Left lung (tissue), 4 donors: ENCODE measurements at regions not wholly inside any gene's neighbourhood (a gene's known extent, or its start where the extent isn't known, plus 50 kb on each side); places are given as distances from the start of the nearest gene placed in this dataset.

Experiments
- ATAC-seq: fragments of 200-7000 bp; cut with Tn5 transposase; one replicate; pipeline ENCODE4 v1.9.1; 2020; ENCODE audit warnings: moderate library complexity
- DNase-seq, 4 donors: peaks; one replicate each; pipeline ENCODE4 v3.0.0-alpha.2; 2013 to 2020
- H3K27ac ChIP-seq, 2 donors: fragments of 200-600 bp; sonication (generic) in 1 of 2; one replicate each; pipeline versions ENCODE4 v1.5.0 to v1.8.0; 2020 to 2021
- H3K27me3 ChIP-seq, 2 donors: fragments of 200-600 bp; sonication (generic) in 1 of 2; one replicate each; pipeline versions ENCODE4 v1.5.0 to v1.8.0; 2020 to 2021
- H3K36me3 ChIP-seq, 2 donors: fragments of 200-600 bp; sonication (generic) in 1 of 2; one replicate each; pipeline versions ENCODE4 v1.5.0 to v1.8.0; 2020 to 2021
- H3K4me1 ChIP-seq, 2 donors: fragments of 200-600 bp; one replicate each; pipeline ENCODE4 v1.8.0; 2021
- H3K4me3 ChIP-seq, 2 donors: fragments of 200-600 bp; sonication (generic) in 1 of 2; one replicate each; pipeline versions ENCODE4 v1.5.0 to v1.8.0; 2020 to 2021; ENCODE audit warnings: mild to moderate bottlenecking in 1 of 2
- H3K9me3 ChIP-seq, 2 donors: fragments of 200-600 bp; sonication (generic) in 1 of 2; one replicate each; pipeline versions ENCODE4 v1.5.0 to v1.8.0; 2020 to 2021
- CTCF ChIP-seq, 2 donors: fragments of 200-600 bp; sonication (generic) in 1 of 2; IDR thresholded peaks; one replicate each; pipeline versions ENCODE4 v1.5.0 to v1.8.0; 2021; ENCODE audit warnings: antibody characterized with exemption in 2 of 2
- intact Hi-C, 2 donors: fragments of 100-400 bp; cut with DNase I; formaldehyde crosslinking; loops; one replicate each; pipeline versions ENCODE4 v1.11.2 to v1.14.2; 2022
- donor health status: DM: no; HTN: yes; CAD: no.
- donor health status: DM: no; HTN: no; CAD: no.

- no peaks in the 10 kb centered on the region for H3K36me3 ChIP-seq
- H3K27ac ChIP-seq: no peak overlapping the region
- no peaks in the 10 kb centered on the region for H3K4me1 ChIP-seq
- no peak for ATAC-seq
- no peak overlapping the region for H3K4me3 ChIP-seq
- no peak for DNase-seq
- H3K27me3 ChIP-seq: no peaks in the 10 kb centered on the region
- TF ChIP-seq CTCF (IDR thresholded peaks at IDR 0.05): no peak
- H3K9me3 ChIP-seq: no peaks in the 10 kb centered on the region
- intact Hi-C loops: no loop called here
Measured at GRCh38 chr16:81174644-81175324, 63.7 kb upstream of the BCO1 start.

GRCh38 chr16:81172769-81173658 lies 65.5 kb upstream of the BCO1 start:
- TF ChIP-seq CTCF (IDR thresholded peaks at IDR 0.05): no peak
- Histone ChIP-seq H3K36me3 (no peaks in the 10 kb centered on the region), H3K9me3 (no peaks in the 10 kb centered on the region), H3K27ac (no peak overlapping the region), H3K27me3 (no peaks in the 10 kb centered on the region), H3K4me1 (no peaks in the 10 kb centered on the region), H3K4me3 (no peak overlapping the region)
- DNase-seq (no peak), ATAC-seq (no peak)
- intact Hi-C loops: no loop called here

- no peaks in the 10 kb centered on the region for H3K27me3 ChIP-seq
- intact Hi-C loops: no loop called here
- H3K9me3 ChIP-seq: no peaks in the 10 kb centered on the region
- no peaks in the 10 kb centered on the region for H3K4me1 ChIP-seq
- H3K36me3 ChIP-seq: no peaks in the 10 kb centered on the region
- no peak overlapping the region for H3K4me3 ChIP-seq
- peak in 1 of 4 donors; percentile 15 for DNase-seq
- TF ChIP-seq CTCF (IDR thresholded peaks at IDR 0.05): no peak
- H3K27ac ChIP-seq: no peak overlapping the region
- no peak for ATAC-seq
Measured at GRCh38 chr16:81170824-81171223, 67.7 kb upstream of the BCO1 start.

- no peak for DNase-seq
- Histone ChIP-seq H3K36me3 (no peaks in the 10 kb centered on the region), H3K27me3 (no peaks in the 10 kb centered on the region), H3K27ac (no peak overlapping the region), H3K9me3 (no peaks in the 10 kb centered on the region), H3K4me1 (no peaks in the 10 kb centered on the region), H3K4me3 (no peak overlapping the region)
- TF ChIP-seq CTCF (IDR thresholded peaks at IDR 0.05): no peak
- intact Hi-C loops: no loop called here
- no peak for ATAC-seq
Measured at GRCh38 chr16:81168406-81168805, 70.1 kb upstream of the BCO1 start.

GRCh38 chr16:81167851-81168250 lies 70.6 kb upstream of the BCO1 start:
- no peak overlapping the region for H3K27ac ChIP-seq
- no peaks in the 10 kb centered on the region for H3K27me3 ChIP-seq
- DNase-seq (no peak), ATAC-seq (no peak)
- H3K4me1 ChIP-seq: no peaks in the 10 kb centered on the region
- H3K9me3 ChIP-seq: no peaks in the 10 kb centered on the region
- H3K36me3 ChIP-seq: no peaks in the 10 kb centered on the region
- intact Hi-C loops: no loop called here
- TF ChIP-seq CTCF (IDR thresholded peaks at IDR 0.05): no peak
- no peak overlapping the region for H3K4me3 ChIP-seq
